ENCODE measurements at regions not wholly inside any gene's neighbourhood (a gene's known extent, or its start where the extent isn't known, plus 50 kb on each side); places are given as distances from the start of the nearest gene placed in this dataset.
"Not testable (repeated sequence)": the region's sequence is repeated elsewhere in the genome, so short reads cannot be mapped to it uniquely, and the experiment has no call there.

DNA sequence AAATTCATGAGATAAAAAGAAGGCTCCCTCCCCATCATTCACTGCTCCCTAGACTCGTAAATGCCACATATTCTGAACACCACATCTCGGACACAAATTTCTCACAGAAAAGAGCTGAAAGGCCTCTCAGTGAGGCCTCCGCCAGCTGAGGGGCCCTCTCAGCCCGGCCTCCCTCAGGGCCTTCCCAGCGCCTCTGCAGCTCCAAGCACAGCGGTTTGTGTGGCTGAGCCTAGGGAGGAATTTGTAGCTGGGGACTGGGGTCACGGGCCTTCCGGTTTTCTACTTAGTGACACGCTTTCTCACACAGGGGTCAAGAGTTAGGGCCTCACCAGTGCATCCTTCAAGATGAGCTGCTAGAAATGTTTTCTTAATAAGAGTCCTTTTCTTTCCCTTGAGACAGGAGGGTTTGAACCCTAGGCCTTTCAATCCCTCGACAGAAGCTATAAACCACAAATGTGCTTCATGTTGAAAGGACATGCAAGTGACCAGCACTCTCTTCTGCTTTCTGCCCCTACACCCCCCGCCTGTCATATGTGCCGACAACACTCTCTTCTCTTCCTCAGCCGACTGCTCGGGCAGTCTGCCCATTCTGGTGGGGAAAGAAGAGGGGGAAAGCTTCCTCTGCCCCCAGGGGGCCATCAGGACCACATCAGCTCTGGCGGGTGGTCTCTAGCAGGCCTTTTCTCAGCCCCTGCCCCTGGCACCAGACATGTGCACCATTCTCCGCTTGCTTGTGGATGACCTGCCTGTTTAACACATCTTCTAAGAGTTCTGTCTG lies 104.9 kb downstream of the CHIC2 start:
- H3K9me3 Mint-ChIP-seq = no peaks in the 10 kb centered on the region
- H3K27ac Mint-ChIP-seq = no peak overlapping the region
- H3K4me3 Mint-ChIP-seq = no peak overlapping the region
- no peak for DNase-seq (ENCODE audit: low spot score)
- H3K27me3 Mint-ChIP-seq (ENCODE audit: low read depth) = no peaks in the 10 kb centered on the region
- no peaks in the 10 kb centered on the region for H3K36me3 Mint-ChIP-seq (ENCODE audit: low read depth)
- no peaks in the 10 kb centered on the region for H3K4me1 Mint-ChIP-seq (ENCODE audit: low read depth)

DNA sequence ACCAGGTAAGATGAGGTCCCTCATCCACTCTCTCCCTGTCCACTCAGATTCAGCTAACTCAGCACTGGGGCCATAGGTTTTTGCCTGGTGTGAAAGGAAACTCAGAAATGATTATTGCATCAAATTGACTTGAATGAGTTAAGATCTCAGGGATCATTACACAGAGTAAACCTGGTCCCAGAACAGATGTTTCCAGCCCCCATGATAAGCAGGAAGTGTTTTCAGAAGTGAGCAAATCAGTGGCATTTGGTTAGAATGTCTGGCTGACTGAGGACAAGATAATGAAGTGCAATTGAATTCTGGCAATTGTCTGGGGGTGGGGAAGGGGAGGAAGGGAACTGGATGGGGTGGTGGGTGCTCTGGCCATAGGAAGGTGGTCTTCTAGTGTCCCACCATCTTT lies 108.0 kb downstream of the CHIC2 start:
- Mint-ChIP-seq H3K4me1 (ENCODE audit: low read depth) (no peaks in the 10 kb centered on the region), H3K36me3 (ENCODE audit: low read depth) (no peaks in the 10 kb centered on the region), H3K27me3 (ENCODE audit: low read depth) (peaks cover 2% of the 10 kb centered on the region)

DNA sequence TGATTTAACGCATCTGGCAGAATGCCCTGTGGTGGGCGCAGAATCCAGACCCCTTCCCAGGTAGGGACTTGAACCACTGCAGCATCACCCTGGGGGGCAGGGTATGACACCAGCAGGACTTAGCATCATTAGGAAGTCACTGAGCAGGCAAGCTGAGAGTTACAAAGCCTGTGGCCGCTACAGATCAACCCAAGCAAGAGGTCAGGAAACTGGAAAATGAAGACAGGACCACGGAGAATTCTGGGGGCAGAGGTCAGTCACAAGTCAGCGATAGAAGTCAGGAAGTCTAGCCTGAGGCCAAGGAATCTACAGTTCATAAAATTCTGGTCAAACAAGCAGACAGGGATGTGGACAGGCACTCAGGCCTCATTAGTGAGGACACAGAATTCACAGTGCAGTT lies 108.4 kb downstream of the CHIC2 start:
- H3K4me1 Mint-ChIP-seq (ENCODE audit: low read depth) = no peaks in the 10 kb centered on the region
- H3K27me3 Mint-ChIP-seq (ENCODE audit: low read depth) = peaks cover 2% of the 10 kb centered on the region
- no peak overlapping the region for H3K27ac Mint-ChIP-seq
- H3K9me3 Mint-ChIP-seq = no peaks in the 10 kb centered on the region
- no peak for DNase-seq (ENCODE audit: low spot score)
- no peaks in the 10 kb centered on the region for H3K36me3 Mint-ChIP-seq (ENCODE audit: low read depth)
- no peak overlapping the region for H3K4me3 Mint-ChIP-seq

More for the DNA sequence above, 108.0 kb downstream of the CHIC2 start:
- no peak overlapping the region for H3K4me3 Mint-ChIP-seq
- no peak for DNase-seq (ENCODE audit: low spot score)
- H3K9me3 Mint-ChIP-seq = no peaks in the 10 kb centered on the region
- H3K27ac Mint-ChIP-seq = no peak overlapping the region

DNA sequence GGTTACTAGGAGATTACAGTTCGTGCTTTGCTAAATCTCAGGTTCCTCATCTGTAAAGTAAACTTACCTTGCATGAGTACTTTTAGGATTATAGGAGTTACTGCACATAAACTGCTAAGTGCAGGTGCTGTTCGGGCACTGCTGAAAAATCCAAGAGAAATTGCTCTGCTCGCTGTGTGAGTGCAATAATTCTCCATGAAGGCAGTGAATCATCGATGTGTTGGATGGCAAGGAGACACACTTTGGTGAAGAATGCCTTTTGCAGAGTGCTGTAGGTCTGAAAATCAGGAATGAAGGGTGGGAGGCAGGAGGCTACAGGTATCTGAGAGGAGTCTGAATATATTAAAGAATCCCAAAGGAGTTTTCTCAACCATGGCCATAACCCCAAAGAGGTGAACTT lies 113.0 kb downstream of the CHIC2 start:
- DNase-seq (ENCODE audit: low spot score) = no peak
- no peaks in the 10 kb centered on the region for H3K4me1 Mint-ChIP-seq (ENCODE audit: low read depth)
- no peak overlapping the region for H3K27ac Mint-ChIP-seq
- H3K4me3 Mint-ChIP-seq = no peak overlapping the region
- peaks cover 9% of the 10 kb centered on the region for H3K27me3 Mint-ChIP-seq (ENCODE audit: low read depth)
- H3K36me3 Mint-ChIP-seq (ENCODE audit: low read depth) = no peaks in the 10 kb centered on the region
- no peaks in the 10 kb centered on the region for H3K9me3 Mint-ChIP-seq

DNA sequence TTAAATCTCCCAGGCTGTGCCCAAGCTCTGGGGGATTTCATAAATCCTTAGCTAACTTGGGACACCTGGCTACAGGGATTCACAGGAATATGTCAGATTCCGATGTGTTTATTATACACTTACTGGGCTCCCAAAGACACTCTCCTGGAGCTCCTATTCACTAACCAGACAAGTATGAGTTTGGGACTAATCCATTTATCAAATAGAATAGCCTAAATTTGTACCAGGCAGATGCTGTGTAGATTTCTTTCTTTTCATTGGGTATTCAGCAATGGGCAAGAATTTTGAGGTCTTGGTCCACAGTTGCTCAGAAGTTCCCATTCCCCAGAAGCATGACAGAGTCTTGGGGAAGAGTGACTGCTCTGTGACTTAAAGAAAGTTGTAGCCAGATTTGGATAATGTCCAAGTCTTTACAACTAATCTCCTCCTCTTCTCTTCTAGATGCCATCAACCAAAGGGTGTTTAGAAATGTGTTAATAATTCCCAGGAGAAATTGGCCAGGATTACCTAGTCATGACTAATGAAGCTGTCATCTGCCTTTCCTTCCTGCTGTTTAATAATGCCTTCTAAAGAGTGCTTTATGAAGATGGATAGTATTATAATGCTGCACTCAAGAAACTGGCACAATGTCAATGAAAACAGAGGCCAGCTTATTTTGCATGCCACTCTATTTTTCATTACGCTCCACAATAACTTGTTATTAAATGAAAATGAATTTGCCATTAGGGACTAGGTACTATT lies 120.9 kb downstream of the CHIC2 start:
- no peak for DNase-seq (ENCODE audit: low spot score)
- no peaks in the 10 kb centered on the region for H3K36me3 Mint-ChIP-seq (ENCODE audit: low read depth)
- no peaks in the 10 kb centered on the region for H3K4me1 Mint-ChIP-seq (ENCODE audit: low read depth)
- H3K27ac Mint-ChIP-seq = no peak overlapping the region
- peaks cover 7% of the 10 kb centered on the region for H3K27me3 Mint-ChIP-seq (ENCODE audit: low read depth)
- H3K4me3 Mint-ChIP-seq = no peak overlapping the region
- peaks cover 5% of the 10 kb centered on the region for H3K9me3 Mint-ChIP-seq

DNA sequence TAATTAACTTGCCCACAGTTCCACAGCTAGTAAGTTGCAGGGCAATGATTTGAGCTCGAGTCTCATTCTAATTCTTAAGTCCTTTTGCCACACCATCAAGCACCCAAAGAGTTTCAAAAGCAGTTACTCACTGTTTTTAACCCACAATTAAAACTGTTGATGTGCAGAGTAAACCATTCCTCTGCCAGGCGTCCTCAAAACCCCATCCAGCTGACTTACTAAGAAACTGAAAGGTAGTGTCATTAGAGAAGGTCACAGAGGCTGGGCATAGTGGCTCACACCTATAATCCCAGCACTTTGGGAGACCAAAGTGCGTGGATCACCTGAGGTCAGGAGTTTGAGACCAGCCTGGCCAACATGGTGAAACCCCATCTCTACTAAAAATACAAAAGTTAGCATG lies 121.7 kb downstream of the CHIC2 start:
- Mint-ChIP-seq H3K4me3 (no peak overlapping the region), H3K27ac (no peak overlapping the region), H3K9me3 (peaks cover 5% of the 10 kb centered on the region), H3K4me1 (ENCODE audit: low read depth) (no peaks in the 10 kb centered on the region), H3K27me3 (ENCODE audit: low read depth) (peaks cover 3% of the 10 kb centered on the region), H3K36me3 (ENCODE audit: low read depth) (no peaks in the 10 kb centered on the region)
- no peak for DNase-seq (ENCODE audit: low spot score)

DNA sequence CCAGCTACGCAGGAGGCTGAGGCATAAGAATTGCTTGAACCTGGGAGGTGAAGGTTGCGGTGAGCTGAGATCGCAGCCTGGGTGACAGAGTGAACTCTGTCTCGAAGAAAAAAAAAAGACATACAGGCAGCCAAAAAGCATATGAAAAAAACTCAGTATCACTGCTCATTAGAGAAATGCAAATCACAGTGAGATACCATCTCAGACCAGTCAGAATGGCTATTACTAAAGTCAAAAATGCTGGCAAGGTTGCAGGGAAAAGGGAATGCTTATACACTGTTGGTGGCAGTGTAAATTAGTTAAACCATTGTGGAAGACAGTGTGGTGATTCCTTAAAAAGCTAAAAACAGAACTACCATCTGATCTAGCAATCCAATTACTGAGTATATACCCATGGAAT lies 123.1 kb downstream of the CHIC2 start:
- peaks cover 3% of the 10 kb centered on the region for H3K27me3 Mint-ChIP-seq (ENCODE audit: low read depth)
- peaks cover 5% of the 10 kb centered on the region for H3K9me3 Mint-ChIP-seq
- H3K27ac Mint-ChIP-seq = no peak overlapping the region
- DNase-seq (ENCODE audit: low spot score) = no peak
- no peaks in the 10 kb centered on the region for H3K36me3 Mint-ChIP-seq (ENCODE audit: low read depth)
- no peaks in the 10 kb centered on the region for H3K4me1 Mint-ChIP-seq (ENCODE audit: low read depth)
- no peak overlapping the region for H3K4me3 Mint-ChIP-seq

DNA sequence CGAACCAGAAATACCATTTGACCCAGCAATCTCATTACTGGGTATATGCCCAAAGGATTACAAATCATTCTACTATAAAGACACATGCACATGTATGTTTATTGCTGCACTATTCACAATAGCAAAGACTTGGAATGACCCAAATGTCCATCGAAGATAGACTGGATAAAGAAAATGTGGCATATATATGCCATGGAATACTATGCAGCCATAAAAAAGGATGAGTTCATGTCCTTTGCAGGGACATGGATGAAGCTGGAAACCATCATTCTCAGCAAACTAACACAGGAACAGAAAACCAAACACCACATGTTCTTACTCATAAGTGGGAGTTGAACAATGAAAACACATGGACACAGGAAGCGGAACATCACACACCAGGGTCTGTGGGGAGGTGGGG lies 124.5 kb downstream of the CHIC2 start:
- H3K27ac Mint-ChIP-seq; DNase-seq (ENCODE audit: low spot score); H3K4me3 Mint-ChIP-seq; H3K36me3 Mint-ChIP-seq (ENCODE audit: low read depth); H3K4me1 Mint-ChIP-seq (ENCODE audit: low read depth); H3K9me3 Mint-ChIP-seq; H3K27me3 Mint-ChIP-seq (ENCODE audit: low read depth): not testable (repeated sequence)

DNA sequence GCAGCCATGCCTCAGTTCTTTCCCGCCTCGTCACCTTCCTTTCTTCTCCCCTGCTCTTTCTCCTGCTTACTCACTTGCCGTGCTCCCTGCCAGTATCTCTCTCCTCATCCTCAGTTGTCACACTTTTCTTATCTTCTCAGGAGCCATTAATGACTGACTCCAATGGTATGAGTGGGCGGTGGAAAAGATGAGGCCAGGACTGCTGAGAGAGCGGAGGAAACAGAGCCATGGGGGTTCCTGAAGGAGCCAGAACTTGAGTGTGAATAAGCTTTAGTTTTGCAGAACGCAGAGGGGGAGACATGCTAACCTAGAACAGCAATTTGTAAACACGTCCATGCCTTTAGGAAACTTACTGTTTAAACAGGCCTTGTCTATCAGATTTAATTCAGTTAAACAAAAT lies 126.5 kb downstream of the CHIC2 start:
- no peaks in the 10 kb centered on the region for H3K36me3 Mint-ChIP-seq (ENCODE audit: low read depth)
- peaks cover 4% of the 10 kb centered on the region for H3K27me3 Mint-ChIP-seq (ENCODE audit: low read depth)
- H3K4me1 Mint-ChIP-seq (ENCODE audit: low read depth) = no peaks in the 10 kb centered on the region
- H3K9me3 Mint-ChIP-seq = peaks cover 5% of the 10 kb centered on the region
- H3K4me3 Mint-ChIP-seq = no peak overlapping the region
- no peak overlapping the region for H3K27ac Mint-ChIP-seq
- no peak for DNase-seq (ENCODE audit: low spot score)

DNA sequence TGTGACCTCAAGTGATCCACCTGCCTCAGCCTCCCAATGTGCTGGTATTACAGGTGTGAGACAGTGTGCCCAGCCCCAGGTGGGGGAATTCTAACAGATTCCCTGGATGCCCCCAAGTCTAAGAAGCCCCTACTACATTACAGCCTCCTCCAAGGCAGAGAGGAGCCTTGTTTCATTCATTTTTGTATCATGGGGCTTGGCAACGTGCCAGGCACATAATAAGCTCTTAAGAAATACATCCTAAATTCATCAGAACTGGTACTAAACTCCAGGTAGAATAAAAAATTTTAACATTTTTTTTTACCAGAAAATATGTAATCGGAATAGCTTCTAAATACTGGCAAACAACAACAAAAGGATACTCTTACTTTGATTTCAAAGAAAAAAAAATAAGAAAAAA lies 127.1 kb downstream of the CHIC2 start:
- no peaks in the 10 kb centered on the region for H3K4me1 Mint-ChIP-seq (ENCODE audit: low read depth)
- H3K36me3 Mint-ChIP-seq (ENCODE audit: low read depth) = no peaks in the 10 kb centered on the region
- H3K27me3 Mint-ChIP-seq (ENCODE audit: low read depth) = peaks cover 6% of the 10 kb centered on the region
- peaks cover 5% of the 10 kb centered on the region for H3K9me3 Mint-ChIP-seq
- no peak for DNase-seq (ENCODE audit: low spot score)
- H3K27ac Mint-ChIP-seq = no peak overlapping the region
- no peak overlapping the region for H3K4me3 Mint-ChIP-seq

DNA sequence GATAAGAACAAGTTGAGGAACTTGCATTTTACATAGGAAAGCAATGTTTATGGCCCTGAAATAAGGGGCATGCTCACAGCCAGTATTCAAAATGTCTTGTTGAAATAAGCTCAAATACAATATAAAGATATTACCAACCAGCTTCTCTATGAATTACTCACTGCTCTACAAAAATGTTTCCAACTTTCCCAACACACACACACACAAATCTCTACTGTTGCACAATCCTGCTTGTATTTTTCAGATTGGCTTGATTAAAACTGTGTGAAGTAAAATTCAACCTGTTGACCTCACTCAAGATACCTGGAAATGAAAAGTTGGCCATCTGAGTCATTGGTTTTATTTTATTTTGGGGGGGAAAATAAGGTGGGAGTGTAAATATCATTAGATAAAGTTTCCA lies 128.6 kb downstream of the CHIC2 start:
- no peak for DNase-seq (ENCODE audit: low spot score)
- H3K4me3 Mint-ChIP-seq = no peak overlapping the region
- peaks cover 5% of the 10 kb centered on the region for H3K9me3 Mint-ChIP-seq
- H3K27ac Mint-ChIP-seq = no peak overlapping the region
- no peaks in the 10 kb centered on the region for H3K36me3 Mint-ChIP-seq (ENCODE audit: low read depth)
- H3K27me3 Mint-ChIP-seq (ENCODE audit: low read depth) = peaks cover 9% of the 10 kb centered on the region
- H3K4me1 Mint-ChIP-seq (ENCODE audit: low read depth) = no peaks in the 10 kb centered on the region

DNA sequence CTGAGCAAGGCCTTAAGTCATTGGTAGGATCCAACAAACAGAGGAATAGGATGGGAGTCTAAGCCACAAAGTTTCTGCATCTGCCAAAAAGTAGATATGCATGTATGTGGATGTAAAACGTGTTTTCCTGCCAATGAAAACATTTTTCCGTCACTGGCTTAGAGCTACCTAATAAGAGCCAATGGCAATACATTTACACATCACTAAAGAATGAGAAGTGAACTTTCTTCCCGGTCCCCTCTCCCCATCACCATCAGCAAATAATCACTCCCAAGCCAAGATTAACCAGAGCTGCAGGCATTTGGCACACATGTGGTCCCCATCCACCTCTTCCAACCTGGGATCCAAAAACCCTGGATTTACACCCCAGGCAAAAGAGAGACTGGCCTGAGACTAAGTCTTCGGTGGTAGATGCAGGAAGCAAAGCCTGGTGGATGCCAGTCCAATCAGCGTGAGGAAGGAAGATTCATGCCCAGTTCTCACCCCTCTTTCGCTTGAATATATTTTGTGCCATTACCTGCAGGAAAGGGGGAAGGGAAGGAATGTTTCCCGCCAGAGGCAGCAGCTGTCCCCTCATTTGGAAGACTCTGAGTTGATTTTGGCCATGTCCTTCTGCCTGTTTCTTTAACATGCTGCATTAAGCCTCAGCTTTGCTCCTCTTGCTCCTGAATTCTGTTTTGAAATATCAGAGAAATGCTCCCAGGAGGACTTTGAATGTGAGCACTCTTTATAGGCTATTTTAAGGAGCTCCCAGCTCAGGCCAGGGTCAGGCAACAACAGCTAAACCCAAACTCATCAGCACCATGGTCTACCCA lies 131.4 kb downstream of the CHIC2 start:
- H3K4me1 Mint-ChIP-seq (ENCODE audit: low read depth) = no peaks in the 10 kb centered on the region
- H3K36me3 Mint-ChIP-seq (ENCODE audit: low read depth) = no peaks in the 10 kb centered on the region
- DNase-seq (ENCODE audit: low spot score) = no peak
- H3K27me3 Mint-ChIP-seq (ENCODE audit: low read depth) = peaks cover 9% of the 10 kb centered on the region
- no peak overlapping the region for H3K27ac Mint-ChIP-seq
- no peak overlapping the region for H3K4me3 Mint-ChIP-seq
- H3K9me3 Mint-ChIP-seq = no peaks in the 10 kb centered on the region

DNA sequence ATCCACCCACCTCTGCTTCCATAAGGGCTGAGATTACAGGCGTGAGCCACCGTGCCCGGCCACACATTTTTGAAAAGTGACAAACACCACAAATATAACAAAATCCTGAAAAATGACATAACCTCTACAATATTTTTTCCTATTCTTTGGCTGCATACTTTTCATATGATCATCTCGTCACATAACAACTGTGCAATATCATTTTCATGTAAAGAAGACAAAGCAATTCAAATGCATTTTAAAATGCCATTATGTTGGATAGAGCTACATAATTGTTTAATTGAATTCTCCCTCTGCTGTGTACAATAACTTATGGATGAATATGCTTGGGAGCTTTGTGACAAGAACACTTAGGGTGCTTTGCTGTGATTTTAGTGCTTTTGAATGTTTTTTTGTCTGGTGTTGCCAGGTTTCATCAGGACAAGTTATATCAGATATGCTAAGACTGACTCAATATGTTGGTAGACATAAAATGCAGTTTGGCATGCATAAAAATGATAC lies 132.9 kb downstream of the CHIC2 start:
- DNase-seq (ENCODE audit: low spot score) = no peak
- H3K27me3 Mint-ChIP-seq (ENCODE audit: low read depth) = peaks cover 12% of the 10 kb centered on the region
- no peak overlapping the region for H3K27ac Mint-ChIP-seq
- H3K4me3 Mint-ChIP-seq = no peak overlapping the region
- H3K36me3 Mint-ChIP-seq (ENCODE audit: low read depth) = no peaks in the 10 kb centered on the region
- no peaks in the 10 kb centered on the region for H3K4me1 Mint-ChIP-seq (ENCODE audit: low read depth)
- H3K9me3 Mint-ChIP-seq = no peaks in the 10 kb centered on the region

All from T-helper 2 cell treated with Interferon-gamma antibody and Interleukin-4, amounts not matched to agents 5 μg/mL and 100 μg/mL, for 36 hours (primary cell).